ENCODE measurements at regions not wholly inside any gene's neighbourhood (a gene's known extent, or its start where the extent isn't known, plus 50 kb on each side); places are given as distances from the start of the nearest gene placed in this dataset.

- DNase-seq (ENCODE audit: low read depth) = no peak
These were observed 71.9 kb upstream of the C11orf87 start for GRCh38 chr11:109350091-109350490.

DNA sequence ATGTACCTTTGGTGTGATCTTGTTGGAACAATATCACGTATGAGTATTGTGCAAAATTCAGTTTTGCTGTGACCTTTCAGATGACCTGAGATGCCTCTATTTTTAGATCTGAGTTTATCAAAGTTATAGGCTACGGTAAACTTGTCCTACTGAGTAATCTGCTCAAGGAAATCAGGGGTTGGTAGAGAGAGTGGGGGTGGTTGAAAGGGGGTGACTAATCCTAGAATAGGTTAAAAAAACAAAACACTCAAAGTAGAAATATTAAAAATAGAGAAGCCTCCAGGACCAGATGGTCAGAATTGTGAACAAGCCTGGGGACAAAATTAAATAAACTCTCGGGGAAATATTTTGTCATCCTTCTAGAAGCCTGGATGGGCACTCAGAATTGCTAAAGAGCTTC, 59.9 kb upstream of the C11orf87 start:
- DNase-seq (ENCODE audit: low read depth) = peak; percentile 15

DNA sequence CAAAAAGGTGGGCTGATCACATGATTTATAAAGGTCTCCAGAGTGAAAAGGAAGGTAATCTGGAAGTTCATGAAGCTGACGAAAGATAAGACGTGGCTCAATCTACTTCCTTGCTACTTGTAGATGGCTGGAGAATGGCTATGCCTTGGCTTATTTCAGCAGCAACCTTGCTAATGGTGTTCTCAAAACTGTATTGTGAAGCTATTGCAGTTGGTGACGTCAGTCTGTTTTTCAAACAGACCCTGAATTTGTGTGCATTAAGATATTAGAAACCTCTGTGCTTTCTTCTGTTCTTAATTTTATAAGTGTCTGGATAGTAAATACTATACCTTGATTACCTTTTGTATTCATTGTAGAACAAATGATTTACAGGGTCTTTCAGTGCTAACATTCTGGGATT, 58.3 kb upstream of the C11orf87 start:
- no peak for DNase-seq (ENCODE audit: low read depth)

DNA sequence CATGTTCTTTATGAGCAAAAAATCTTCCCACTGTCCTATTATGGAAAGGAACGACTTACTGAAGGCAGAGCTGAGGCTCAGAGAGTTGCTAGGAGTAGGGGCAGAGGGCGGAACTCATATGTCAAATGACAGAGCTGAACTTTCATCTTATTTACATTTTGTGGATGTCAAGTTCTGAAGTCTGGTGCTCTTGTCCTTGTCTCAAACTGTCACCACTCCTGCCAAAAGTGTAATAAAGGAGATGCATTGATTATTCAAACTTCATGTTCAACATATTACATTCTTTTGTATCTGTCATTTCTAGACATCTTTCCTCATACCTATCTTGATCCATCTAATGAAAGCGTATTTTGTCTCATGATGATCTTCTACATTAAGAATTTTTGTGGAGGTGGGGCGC, 57.1 kb upstream of the C11orf87 start:
- no peak for DNase-seq (ENCODE audit: low read depth)

DNA sequence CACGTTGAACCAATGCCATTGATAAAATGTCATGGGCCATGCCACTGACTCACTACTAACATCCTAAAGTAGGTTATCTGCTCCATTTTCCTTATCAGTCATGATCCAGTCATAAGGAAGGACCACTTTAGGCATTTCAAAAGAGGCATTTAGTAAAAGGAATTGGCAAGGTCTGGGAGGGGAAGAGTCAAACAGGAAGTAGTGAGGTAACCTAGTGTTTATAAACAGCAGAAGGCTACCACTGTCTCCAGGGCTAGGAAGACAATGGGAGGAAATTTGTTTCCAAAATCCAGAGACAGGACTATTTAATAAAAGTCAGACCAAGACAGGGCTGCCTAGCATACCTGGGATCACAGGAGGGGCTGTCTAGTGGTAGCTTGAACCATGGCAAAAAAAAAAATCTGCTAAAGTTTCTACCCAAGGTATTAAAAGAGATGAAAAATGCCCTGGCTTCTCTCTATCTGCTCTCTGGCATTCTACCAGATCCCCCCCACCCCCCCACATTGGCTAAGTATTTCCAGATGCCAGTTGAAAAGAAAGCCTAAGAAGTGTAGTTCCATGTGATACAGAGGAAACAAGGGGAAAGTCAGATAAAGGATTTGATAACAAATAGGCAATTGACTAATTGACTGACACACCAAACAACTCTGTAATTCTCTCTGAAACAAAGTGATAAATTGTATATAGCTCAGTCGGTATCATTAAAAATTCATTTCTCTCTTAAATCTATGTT, 50.4 kb upstream of the C11orf87 start:
- DNase-seq (ENCODE audit: low read depth) = no peak
